CD14-positive monocyte (primary cell): ENCODE measurements at regions not wholly inside any gene's neighbourhood (a gene's known extent, or its start where the extent isn't known, plus 50 kb on each side); places are given as distances from the start of the nearest gene placed in this dataset.

Source experiments
- DNase-seq, 3 donors: peaks; one replicate each; pipeline ENCODE4 v3.0.0-alpha.2; 2011 to 2022
- H2AFZ ChIP-seq: 2 replicates; pipeline ENCODE4 v1.6.0; 2012; ENCODE audit warnings: mild to moderate bottlenecking, low read depth, low read length, inconsistent platforms; ENCODE audit not compliant: insufficient read depth, poor library complexity, severe bottlenecking
- H3K27ac ChIP-seq, 2 donors: 1 replicate in 1 of 2; 2 replicates in 1 of 2; pipeline ENCODE4 v1.5.1; 2012 to 2013; ENCODE audit warnings: low read length in 2 of 2, control low read depth in 1 of 2, inconsistent platforms in 1 of 2, low read depth in 1 of 2, mild to moderate bottlenecking in 1 of 2
- H3K27me3 ChIP-seq, 2 donors: one replicate each; pipeline versions ENCODE4 v1.6.0 to v1.6.1; 2011 to 2013; ENCODE audit warnings: low read length in 2 of 2; ENCODE audit not compliant: control insufficient read depth in 2 of 2, insufficient read depth in 2 of 2
- H3K36me3 ChIP-seq, 2 donors: replicated peaks in 1 of 2; 1 replicate in 1 of 2; 2 replicates in 1 of 2; pipeline versions ENCODE4 v1.5.1 to v1.6.1; 2012 to 2013; ENCODE audit warnings: low read length in 2 of 2, control low read depth in 1 of 2, inconsistent platforms in 1 of 2, mild to moderate bottlenecking in 1 of 2; ENCODE audit not compliant: insufficient read depth in 2 of 2, control insufficient read depth in 1 of 2
- H3K4me1 ChIP-seq, 2 donors: 1 replicate in 1 of 2; 2 replicates in 1 of 2; pipeline versions ENCODE4 v1.5.1 to v1.6.1; 2012 to 2013; ENCODE audit warnings: low read length in 2 of 2, control low read depth in 1 of 2, inconsistent platforms in 1 of 2, mild to moderate bottlenecking in 1 of 2, moderate library complexity in 1 of 2; ENCODE audit not compliant: insufficient read depth in 2 of 2, control insufficient read depth in 1 of 2
- H3K4me2 ChIP-seq: replicated peaks from 2 replicates; pipeline ENCODE3; 2012; ENCODE audit warnings: low read length, moderate library complexity, mild to moderate bottlenecking; ENCODE audit not compliant: poor library complexity, severe bottlenecking; ENCODE audit errors: extremely low read depth
- H3K4me3 ChIP-seq, 3 experiments: fragments of 200-600 bp in 1 of 3; sonication (generic) in 1 of 3; replicated peaks in 1 of 3; 1 replicate in 2 of 3; 2 replicates in 1 of 3; pipeline ENCODE4 v1.5.1; 2011 to 2013; ENCODE audit warnings: low read length in 3 of 3, mild to moderate bottlenecking in 3 of 3, control low read depth in 2 of 3, low read depth in 2 of 3, inconsistent platforms in 1 of 3, moderate library complexity in 1 of 3
- H3K79me2 ChIP-seq: 2 replicates; pipeline ENCODE4 v1.6.0; 2012; ENCODE audit warnings: mild to moderate bottlenecking, control low read depth, inconsistent platforms, low read length, moderate library complexity; ENCODE audit not compliant: insufficient read depth
- H3K9ac ChIP-seq: 2 replicates; pipeline ENCODE4 v1.6.0; 2017; ENCODE audit warnings: low read length, mild to moderate bottlenecking; ENCODE audit not compliant: insufficient read depth, poor library complexity, severe bottlenecking
- H3K9me3 ChIP-seq, 2 donors: replicated peaks in 1 of 2; 1 replicate in 1 of 2; 2 replicates in 1 of 2; pipeline versions ENCODE4 v1.5.1 to v1.6.1; 2012 to 2013; ENCODE audit warnings: low read length in 2 of 2, control low read depth in 1 of 2; ENCODE audit not compliant: control insufficient read depth in 1 of 2, insufficient read depth in 1 of 2
- H4K20me1 ChIP-seq: 2 replicates; pipeline ENCODE4 v1.6.0; 2012; ENCODE audit warnings: mild to moderate bottlenecking, low read length, control low read depth, moderate library complexity; ENCODE audit not compliant: insufficient read depth
- H3K27ac Mint-ChIP-seq, 7 donors: one replicate each; pipeline ENCODE4 v1.8.0; 2020; ENCODE audit warnings: mild to moderate bottlenecking in 7 of 7, mixed read lengths in 7 of 7, moderate library complexity in 6 of 7, inconsistent platforms in 2 of 7
- H3K27me3 Mint-ChIP-seq, 3 donors: one replicate each; pipeline ENCODE4 v1.8.0; 2021 to 2022; ENCODE audit warnings: low read depth in 3 of 3, mild to moderate bottlenecking in 3 of 3, mixed read lengths in 3 of 3, moderate library complexity in 3 of 3, inconsistent platforms in 1 of 3
- H3K36me3 Mint-ChIP-seq, 2 donors: one replicate each; pipeline ENCODE4 v1.8.0; 2020; ENCODE audit warnings: mixed read lengths in 2 of 2, inconsistent platforms in 1 of 2, mild to moderate bottlenecking in 1 of 2
- H3K4me1 Mint-ChIP-seq: one replicate; pipeline ENCODE4 v1.8.0; 2020; ENCODE audit warnings: mild to moderate bottlenecking, mixed read lengths
- H3K4me3 Mint-ChIP-seq, 2 donors: one replicate each; pipeline ENCODE4 v1.8.0; 2020; ENCODE audit warnings: mild to moderate bottlenecking in 2 of 2, mixed read lengths in 2 of 2, moderate library complexity in 1 of 2
- H3K9me3 Mint-ChIP-seq, 7 donors: one replicate each; pipeline ENCODE4 v1.8.0; 2020 to 2022; ENCODE audit warnings: mixed read lengths in 7 of 7, mild to moderate bottlenecking in 6 of 7, moderate library complexity in 6 of 7, inconsistent platforms in 2 of 7
- CTCF ChIP-seq: fragments of 200-600 bp; IDR thresholded peaks from one replicate; pipeline ENCODE4 v1.8.0; 2022; ENCODE audit warnings: antibody characterized with exemption, mild to moderate bottlenecking
- WGBS: methylation state at CpG from one replicate; pipeline ENCODE4 v1.1.5; 2013; ENCODE audit warnings: missing lambda C conversion rate; ENCODE audit not compliant: insufficient coverage; 5-methylcytosine and 5-hydroxymethylcytosine counted together
- intact Hi-C, 2 donors: fragments of 100-400 bp; cut with micrococcal nuclease; formaldehyde crosslinking; loops; one replicate each; pipeline versions ENCODE4 v1.15.0 to v1.15.1; 2023

- Histone ChIP-seq H2AFZ (no peak overlapping the region), H3K4me2 (peak overlapping the region; percentile 46), H3K27ac (no peak overlapping the region), H3K9ac (no peak overlapping the region), H3K4me3 (no peak overlapping the region), H4K20me1 (no peaks in the 10 kb centered on the region), H3K36me3 (no peaks in the 10 kb centered on the region), H3K4me1 (peaks cover 0 to 14% of the 10 kb centered on the region in 2 donors), H3K9me3 (no peaks in the 10 kb centered on the region), H3K27me3 (peaks cover 6 to 12% of the 10 kb centered on the region in 2 donors), H3K79me2 (no peaks in the 10 kb centered on the region)
- Mint-ChIP-seq H3K9me3 (peaks cover 6 to 23% (median 12%) of the 10 kb centered on the region in 7 donors), H3K4me3 (peak overlapping the region in 1 of 2 donors; percentile 43), H3K4me1 (peaks cover 19% of the 10 kb centered on the region), H3K36me3 (no peaks in the 10 kb centered on the region), H3K27ac (no peak overlapping the region), H3K27me3 (peaks cover 19 to 28% (median 21%) of the 10 kb centered on the region in 3 donors)
- intact Hi-C loops: no loop called here
- WGBS: 98% methylated on average over 4 of the region's 8 CpGs
- TF ChIP-seq CTCF: no peak
- no peak for DNase-seq
These were observed 306.9 kb downstream of the TTLL7 start for GRCh38 chr1:83691953-83692500.

GRCh38 chr1:83689921-83690868, 308.7 kb downstream of the TTLL7 start:
- Histone ChIP-seq H3K79me2 (no peaks in the 10 kb centered on the region), H3K9ac (no peak overlapping the region), H3K27me3 (peaks cover 6 to 12% of the 10 kb centered on the region in 2 donors), H3K36me3 (no peaks in the 10 kb centered on the region), H3K4me1 (peaks cover 0 to 14% of the 10 kb centered on the region in 2 donors), H2AFZ (no peak overlapping the region), H4K20me1 (no peaks in the 10 kb centered on the region), H3K4me3 (no peak overlapping the region), H3K4me2 (no peak overlapping the region), H3K27ac (no peak overlapping the region), H3K9me3 (no peaks in the 10 kb centered on the region)
- WGBS: 86% methylated on average over 1 of the region's 6 CpGs
- intact Hi-C loops: no loop called here
- peaks cover 7 to 23% (median 13%) of the 10 kb centered on the region in 7 donors for H3K9me3 Mint-ChIP-seq
- peaks cover 19% of the 10 kb centered on the region for H3K4me1 Mint-ChIP-seq
- no peaks in the 10 kb centered on the region for H3K36me3 Mint-ChIP-seq
- no peak overlapping the region for H3K27ac Mint-ChIP-seq
- H3K4me3 Mint-ChIP-seq: no peak overlapping the region
- H3K27me3 Mint-ChIP-seq: peaks cover 20 to 28% (median 22%) of the 10 kb centered on the region in 3 donors
- TF ChIP-seq CTCF: no peak
- no peak for DNase-seq
